Mesenchymal stem cell (in vitro differentiated cells and primary cell): ENCODE measurements at regions not wholly inside any gene's neighbourhood (a gene's known extent, or its start where the extent isn't known, plus 50 kb on each side); places are given as distances from the start of the nearest gene placed in this dataset.

ENCODE experiments used
- DNase-seq: peaks from one replicate; pipeline ENCODE4 v3.0.0-alpha.2; 2013
- H2AFZ ChIP-seq: one replicate; pipeline ENCODE4 v1.6.1; 2013; ENCODE audit warnings: low read depth, mild to moderate bottlenecking, control low read depth, inconsistent platforms, low read length, moderate library complexity
- H2AK5ac ChIP-seq: 2 replicates; pipeline ENCODE4 v1.6.1; 2013; ENCODE audit warnings: low read length, moderate library complexity, mild to moderate bottlenecking, inconsistent platforms; ENCODE audit not compliant: severe bottlenecking
- H2BK120ac ChIP-seq: one replicate; pipeline ENCODE4 v1.6.1; 2013; ENCODE audit warnings: low read depth, mild to moderate bottlenecking, inconsistent platforms, low read length, moderate library complexity
- H2BK12ac ChIP-seq, 2 experiments: one replicate each; pipeline ENCODE4 v1.6.1; 2013; ENCODE audit warnings: inconsistent platforms in 2 of 2, low read length in 2 of 2, mild to moderate bottlenecking in 2 of 2, moderate library complexity in 2 of 2, control low read depth in 1 of 2
- H2BK15ac ChIP-seq: one replicate; pipeline ENCODE4 v1.6.1; 2013; ENCODE audit warnings: mild to moderate bottlenecking, low read depth, inconsistent platforms; ENCODE audit not compliant: poor library complexity, severe bottlenecking
- H2BK5ac ChIP-seq: 2 replicates; pipeline ENCODE4 v1.6.1; 2013; ENCODE audit warnings: low read depth, mild to moderate bottlenecking, low read length, control low read depth, inconsistent platforms; ENCODE audit not compliant: poor library complexity, severe bottlenecking
- H3K14ac ChIP-seq, 2 experiments: one replicate each; pipeline ENCODE4 v1.6.1; 2013; ENCODE audit warnings: inconsistent platforms in 2 of 2, low read length in 2 of 2, control low read depth in 1 of 2, mild to moderate bottlenecking in 1 of 2, moderate library complexity in 1 of 2
- H3K18ac ChIP-seq, 2 experiments: one replicate each; pipeline ENCODE4 v1.6.1; 2013; ENCODE audit warnings: inconsistent platforms in 2 of 2, low read length in 2 of 2, control low read depth in 1 of 2, low read depth in 1 of 2, mild to moderate bottlenecking in 1 of 2
- H3K23ac ChIP-seq, 2 experiments: one replicate each; pipeline ENCODE4 v1.6.1; 2013; ENCODE audit warnings: inconsistent platforms in 2 of 2, low read length in 2 of 2, mild to moderate bottlenecking in 2 of 2, moderate library complexity in 2 of 2, control low read depth in 1 of 2
- H3K27ac ChIP-seq: 2 replicates; pipeline ENCODE4 v1.5.1; 2013; ENCODE audit warnings: mild to moderate bottlenecking, moderate library complexity, low read length, control low read depth, inconsistent platforms; ENCODE audit not compliant: poor library complexity, severe bottlenecking
- H3K27me3 ChIP-seq, 2 experiments: 2 replicates each; pipeline versions ENCODE4 v1.6.1 to v1.7.0; 2013; ENCODE audit warnings: low read length in 2 of 2, mild to moderate bottlenecking in 2 of 2, moderate library complexity in 2 of 2, control low read depth in 1 of 2, inconsistent platforms in 1 of 2; ENCODE audit not compliant: control insufficient read depth in 1 of 2, insufficient read depth in 1 of 2
- H3K36me3 ChIP-seq, 2 experiments: 2 replicates each; pipeline versions ENCODE4 v1.6.1 to v1.7.0; 2013; ENCODE audit warnings: low read length in 2 of 2, control low read depth in 1 of 2, inconsistent platforms in 1 of 2, low read depth in 1 of 2, mild to moderate bottlenecking in 1 of 2; ENCODE audit not compliant: insufficient read depth in 2 of 2, control insufficient read depth in 1 of 2
- H3K4ac ChIP-seq, 2 experiments: one replicate each; pipeline ENCODE4 v1.6.1; 2013; ENCODE audit warnings: inconsistent platforms in 2 of 2, low read length in 2 of 2, mild to moderate bottlenecking in 2 of 2, moderate library complexity in 2 of 2, control low read depth in 1 of 2, low read depth in 1 of 2
- H3K4me1 ChIP-seq: 2 replicates; pipeline ENCODE4 v1.6.1; 2013; ENCODE audit warnings: low read depth, low read length, control low read depth; ENCODE audit not compliant: control insufficient read depth, insufficient read depth
- H3K4me2 ChIP-seq: 2 replicates; pipeline ENCODE4 v1.6.1; 2013; ENCODE audit warnings: low read length, mild to moderate bottlenecking, inconsistent platforms; ENCODE audit not compliant: poor library complexity, severe bottlenecking
- H3K4me3 ChIP-seq, 2 experiments: 2 replicates each; pipeline versions ENCODE4 v1.5.1 to v1.7.0; 2013; ENCODE audit warnings: low read length in 2 of 2, mild to moderate bottlenecking in 2 of 2, control low read depth in 1 of 2, low read depth in 1 of 2; ENCODE audit not compliant: insufficient read depth in 1 of 2
- H3K79me1 ChIP-seq: replicated peaks from 2 replicates; pipeline ENCODE4 v1.6.1; 2013; ENCODE audit warnings: mild to moderate bottlenecking, control low read depth, low read length, inconsistent platforms; ENCODE audit not compliant: poor library complexity, severe bottlenecking
- H3K9ac ChIP-seq: 2 replicates; pipeline ENCODE4 v1.7.0; 2013; ENCODE audit warnings: mild to moderate bottlenecking, low read length, moderate library complexity
- H3K9me3 ChIP-seq: 2 replicates; pipeline ENCODE4 v1.7.0; 2013; ENCODE audit warnings: mild to moderate bottlenecking, low read length; ENCODE audit not compliant: control insufficient read depth
- H4K8ac ChIP-seq: one replicate; pipeline ENCODE4 v1.6.1; 2013; ENCODE audit warnings: inconsistent platforms, mild to moderate bottlenecking, low read length, moderate library complexity
- H4K91ac ChIP-seq: one replicate; pipeline ENCODE4 v1.6.1; 2013; ENCODE audit warnings: mild to moderate bottlenecking, low read length, inconsistent platforms
- WGBS: methylation state at CpG from one replicate; pipeline ENCODE4 v1.1.7; 2013; ENCODE audit warnings: mixed read lengths; 5-methylcytosine and 5-hydroxymethylcytosine counted together

GRCh38 chr2:180742801-180743200 lies 237.6 kb upstream of the UBE2E3 start:
- no peak overlapping the region for H4K91ac ChIP-seq
- no peaks in the 10 kb centered on the region for H3K79me1 ChIP-seq
- no peaks in the 10 kb centered on the region for H3K36me3 ChIP-seq
- H4K8ac ChIP-seq: no peak overlapping the region
- no peak overlapping the region for H2AK5ac ChIP-seq
- no peak overlapping the region for H2AFZ ChIP-seq
- no peak overlapping the region for H3K27ac ChIP-seq
- H3K4ac ChIP-seq: no peak overlapping the region
- DNase-seq: peak; percentile 91
- H3K18ac ChIP-seq: no peak overlapping the region
- H3K23ac ChIP-seq: no peak overlapping the region
- 0% methylated on average over 2 of the region's 4 CpGs for WGBS
- no peak overlapping the region for H3K4me3 ChIP-seq
- no peaks in the 10 kb centered on the region for H3K4me1 ChIP-seq
- no peak overlapping the region for H2BK120ac ChIP-seq
- no peak overlapping the region for H3K9ac ChIP-seq
- H2BK12ac ChIP-seq: no peak overlapping the region
- H3K9me3 ChIP-seq: no peaks in the 10 kb centered on the region
- H2BK15ac ChIP-seq: no peak overlapping the region
- H2BK5ac ChIP-seq: no peak overlapping the region
- no peak overlapping the region for H3K4me2 ChIP-seq
- H3K27me3 ChIP-seq: no peaks in the 10 kb centered on the region
- no peak overlapping the region for H3K14ac ChIP-seq

GRCh38 chr2:180739070-180739469 lies 241.3 kb upstream of the UBE2E3 start:
- Histone ChIP-seq H2BK15ac (no peak overlapping the region), H3K27ac (no peak overlapping the region), H3K4me1 (no peaks in the 10 kb centered on the region), H2BK12ac (no peak overlapping the region), H3K14ac (no peak overlapping the region), H2BK120ac (no peak overlapping the region), H3K4me3 (no peak overlapping the region), H3K36me3 (no peaks in the 10 kb centered on the region), H3K4me2 (no peak overlapping the region), H4K91ac (no peak overlapping the region), H3K9ac (no peak overlapping the region), H2AFZ (no peak overlapping the region), H3K9me3 (no peaks in the 10 kb centered on the region), H2BK5ac (no peak overlapping the region), H3K23ac (no peak overlapping the region), H3K27me3 (no peaks in the 10 kb centered on the region), H2AK5ac (no peak overlapping the region), H3K4ac (no peak overlapping the region), H3K79me1 (no peaks in the 10 kb centered on the region), H3K18ac (peak overlapping the region in 1 of 2 experiments; percentile 52), H4K8ac (no peak overlapping the region)
- DNase-seq: peak; percentile 49
- 82% methylated on average over 1 of the region's 1 CpG for WGBS

- Histone ChIP-seq H3K14ac (no peak overlapping the region), H3K4me2 (no peak overlapping the region), H3K4me3 (no peak overlapping the region), H3K79me1 (no peaks in the 10 kb centered on the region), H4K8ac (no peak overlapping the region), H2BK15ac (no peak overlapping the region), H2BK5ac (no peak overlapping the region), H3K9ac (no peak overlapping the region), H2AFZ (no peak overlapping the region), H3K36me3 (no peaks in the 10 kb centered on the region), H3K4me1 (no peaks in the 10 kb centered on the region), H3K9me3 (no peaks in the 10 kb centered on the region), H3K27me3 (no peaks in the 10 kb centered on the region), H2BK12ac (no peak overlapping the region), H3K23ac (no peak overlapping the region), H4K91ac (no peak overlapping the region), H2BK120ac (no peak overlapping the region), H3K27ac (no peak overlapping the region), H3K4ac (no peak overlapping the region), H3K18ac (no peak overlapping the region), H2AK5ac (no peak overlapping the region)
- WGBS: 96% methylated on average over 2 of the region's 2 CpGs
- DNase-seq: no peak
Measured at GRCh38 chr2:180735799-180736198, 244.6 kb upstream of the UBE2E3 start.

GRCh38 chr2:180734382-180734781 lies 246.0 kb upstream of the UBE2E3 start:
- Histone ChIP-seq H3K27me3 (no peaks in the 10 kb centered on the region), H3K4me2 (no peak overlapping the region), H2BK120ac (no peak overlapping the region), H2AFZ (no peak overlapping the region), H3K4me1 (no peaks in the 10 kb centered on the region), H3K4ac (no peak overlapping the region), H3K23ac (no peak overlapping the region), H4K8ac (no peak overlapping the region), H2BK5ac (no peak overlapping the region), H3K9me3 (no peaks in the 10 kb centered on the region), H3K4me3 (no peak overlapping the region), H3K9ac (no peak overlapping the region), H3K27ac (no peak overlapping the region), H4K91ac (no peak overlapping the region), H2BK12ac (no peak overlapping the region), H2BK15ac (no peak overlapping the region), H2AK5ac (no peak overlapping the region), H3K14ac (no peak overlapping the region), H3K18ac (no peak overlapping the region), H3K36me3 (no peaks in the 10 kb centered on the region), H3K79me1 (no peaks in the 10 kb centered on the region)
- DNase-seq: no peak
